SJSA1 (cell line): ENCODE measurements at regions not wholly inside any gene's neighbourhood (a gene's known extent, or its start where the extent isn't known, plus 50 kb on each side); places are given as distances from the start of the nearest gene placed in this dataset.
"Not testable (repeated sequence)": the region's sequence is repeated elsewhere in the genome, so short reads cannot be mapped to it uniquely, and the experiment has no call there.

ENCODE experiments used
- DNase-seq, 2 experiments: peaks; one replicate each; pipeline ENCODE4 v3.0.0-alpha.2; 2015 to 2020; ENCODE audit warnings: low spot score in 2 of 2, low read depth in 1 of 2
- H3K27ac ChIP-seq: fragments of 250-450 bp; sonication (Bioruptor Pico); 2 replicates; pipeline ENCODE4 v1.5.1; 2020; ENCODE audit warnings: mild to moderate bottlenecking, moderate library complexity
- H3K27me3 ChIP-seq: fragments of 250-450 bp; sonication (Bioruptor Pico); replicated peaks from 2 replicates; pipeline ENCODE4 v1.5.1; 2020; ENCODE audit warnings: mild to moderate bottlenecking, moderate library complexity
- H3K36me3 ChIP-seq: fragments of 250-450 bp; sonication (Bioruptor Pico); 2 replicates; pipeline ENCODE4 v1.5.1; 2020; ENCODE audit warnings: mild to moderate bottlenecking
- H3K4me1 ChIP-seq: fragments of 250-450 bp; sonication (Bioruptor Pico); replicated peaks from 2 replicates; pipeline ENCODE4 v1.6.1; 2021; ENCODE audit warnings: mild to moderate bottlenecking
- H3K4me3 ChIP-seq: fragments of 250-450 bp; sonication (Bioruptor Pico); 2 replicates; pipeline ENCODE4 v1.5.1; 2020; ENCODE audit warnings: mild to moderate bottlenecking
- H3K9me3 ChIP-seq: fragments of 250-450 bp; sonication (Bioruptor Pico); replicated peaks from 2 replicates; pipeline ENCODE4 v1.5.1; 2020; ENCODE audit warnings: mild to moderate bottlenecking

DNA sequence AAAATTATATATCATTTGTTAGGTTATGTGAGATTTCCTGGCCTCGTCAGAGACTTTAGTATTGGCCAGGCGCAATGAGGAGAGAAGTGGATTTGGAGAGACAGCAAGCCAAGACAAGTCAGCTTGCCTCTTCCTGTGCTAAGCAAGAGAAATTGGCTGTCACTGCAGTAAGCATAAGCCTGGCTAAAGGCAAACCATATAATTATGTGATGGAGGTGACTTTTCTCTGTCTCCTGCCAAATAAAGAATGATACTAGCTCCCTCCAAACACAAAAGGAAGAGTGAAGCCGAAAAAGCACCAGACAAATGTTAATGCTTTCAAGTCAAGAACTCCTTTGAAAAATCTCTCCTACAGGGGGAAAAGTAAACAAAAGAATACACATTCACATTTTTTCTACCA lies 2246.0 kb downstream of the ARAP2 start:
- no peaks in the 10 kb centered on the region for H3K4me1 ChIP-seq
- no peaks in the 10 kb centered on the region for H3K27me3 ChIP-seq
- H3K4me3 ChIP-seq: no peak overlapping the region
- no peaks in the 10 kb centered on the region for H3K9me3 ChIP-seq
- DNase-seq: no peak
- H3K36me3 ChIP-seq: no peaks in the 10 kb centered on the region
- no peak overlapping the region for H3K27ac ChIP-seq

DNA sequence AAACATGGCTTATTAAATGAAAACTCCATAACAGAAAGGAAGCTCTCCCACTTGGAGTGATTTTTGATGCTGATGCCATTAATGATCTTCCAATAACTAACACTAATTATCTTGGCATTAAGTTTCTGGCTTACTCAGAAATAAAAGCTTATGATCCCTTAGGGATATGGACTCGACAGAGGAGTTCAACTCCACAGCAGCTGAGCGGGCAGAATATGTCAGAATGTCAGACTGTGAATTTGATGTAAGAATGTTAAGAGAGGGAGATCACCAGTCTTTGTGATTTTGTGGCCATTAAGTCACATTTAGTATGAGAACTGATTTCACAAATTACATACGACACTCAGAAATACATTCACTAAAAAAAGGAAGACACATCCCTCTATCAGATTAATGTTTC lies 2244.0 kb downstream of the ARAP2 start:
- no peaks in the 10 kb centered on the region for H3K9me3 ChIP-seq
- no peak overlapping the region for H3K4me3 ChIP-seq
- H3K36me3 ChIP-seq: no peaks in the 10 kb centered on the region
- H3K27me3 ChIP-seq: no peaks in the 10 kb centered on the region
- H3K4me1 ChIP-seq: no peaks in the 10 kb centered on the region
- no peak overlapping the region for H3K27ac ChIP-seq
- DNase-seq: no peak

DNA sequence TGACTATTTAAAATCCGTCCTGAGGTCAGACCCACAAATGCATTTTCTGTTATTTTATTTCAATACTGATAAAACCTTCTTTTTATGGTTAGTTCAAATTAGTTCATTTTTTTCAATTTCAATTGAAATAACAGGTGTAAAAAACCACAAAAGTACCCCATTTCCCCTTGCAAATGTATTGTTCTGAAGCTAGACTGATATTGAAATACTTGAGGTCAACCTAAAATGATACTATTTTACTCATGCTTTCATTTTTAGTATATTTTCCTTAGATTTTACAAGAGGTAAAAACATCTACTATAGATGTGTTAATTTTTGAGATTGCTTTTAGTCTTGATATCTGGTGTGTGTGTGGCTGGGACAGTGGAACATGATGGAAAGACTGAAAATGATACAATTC lies 2237.8 kb downstream of the ARAP2 start:
- H3K36me3 ChIP-seq, DNase-seq, H3K27ac ChIP-seq, H3K9me3 ChIP-seq, H3K27me3 ChIP-seq, H3K4me3 ChIP-seq, H3K4me1 ChIP-seq: not testable (repeated sequence)

DNA sequence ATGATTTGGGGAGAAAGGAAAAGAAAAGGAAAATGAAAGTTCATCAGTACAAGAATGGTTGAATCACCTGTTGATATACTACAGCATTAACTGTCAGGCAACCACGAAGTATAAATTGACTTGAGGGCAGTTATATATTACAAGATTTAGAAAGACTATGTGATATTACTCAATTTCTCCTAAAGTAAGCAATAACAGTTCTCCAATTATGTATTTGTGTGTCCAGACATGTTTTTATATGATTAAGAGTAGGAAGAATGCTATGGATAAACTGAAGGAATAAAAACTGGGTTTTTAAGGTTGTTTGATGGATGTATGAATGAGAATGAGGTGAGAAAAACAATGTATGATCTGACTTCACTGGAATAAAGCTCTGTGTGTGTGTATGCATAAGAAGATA lies 2234.4 kb downstream of the ARAP2 start:
- DNase-seq: no peak
- H3K9me3 ChIP-seq: no peaks in the 10 kb centered on the region
- H3K4me1 ChIP-seq: no peaks in the 10 kb centered on the region
- no peak overlapping the region for H3K27ac ChIP-seq
- no peaks in the 10 kb centered on the region for H3K36me3 ChIP-seq
- no peak overlapping the region for H3K4me3 ChIP-seq
- no peaks in the 10 kb centered on the region for H3K27me3 ChIP-seq

GRCh38 chr4:34010751-34011519 lies 2233.4 kb downstream of the ARAP2 start:
- Histone ChIP-seq H3K4me1 (no peaks in the 10 kb centered on the region), H3K27me3 (no peaks in the 10 kb centered on the region), H3K4me3 (no peak overlapping the region), H3K27ac (no peak overlapping the region), H3K9me3 (no peaks in the 10 kb centered on the region), H3K36me3 (no peaks in the 10 kb centered on the region)
- DNase-seq: no peak

- H3K27ac ChIP-seq: no peak overlapping the region
- H3K27me3 ChIP-seq: no peaks in the 10 kb centered on the region
- no peaks in the 10 kb centered on the region for H3K4me1 ChIP-seq
- H3K4me3 ChIP-seq: no peak overlapping the region
- H3K9me3 ChIP-seq: no peaks in the 10 kb centered on the region
- no peaks in the 10 kb centered on the region for H3K36me3 ChIP-seq
- DNase-seq: no peak
These were observed 2209.1 kb downstream of the ARAP2 start for GRCh38 chr4:34035225-34035624.

- DNase-seq: no peak
- Histone ChIP-seq H3K36me3 (no peaks in the 10 kb centered on the region), H3K9me3 (no peaks in the 10 kb centered on the region), H3K27ac (no peak overlapping the region), H3K4me1 (no peaks in the 10 kb centered on the region), H3K4me3 (no peak overlapping the region), H3K27me3 (no peaks in the 10 kb centered on the region)
These were observed 2207.0 kb downstream of the ARAP2 start for GRCh38 chr4:34037280-34037679.

GRCh38 chr4:34039766-34040165 lies 2204.5 kb downstream of the ARAP2 start:
- Histone ChIP-seq H3K36me3 (no peaks in the 10 kb centered on the region), H3K9me3 (no peaks in the 10 kb centered on the region), H3K27me3 (no peaks in the 10 kb centered on the region), H3K4me1 (no peaks in the 10 kb centered on the region), H3K27ac (no peak overlapping the region), H3K4me3 (no peak overlapping the region)
- no peak for DNase-seq

GRCh38 chr4:34043131-34043530 lies 2201.2 kb downstream of the ARAP2 start:
- no peaks in the 10 kb centered on the region for H3K9me3 ChIP-seq
- no peak for DNase-seq
- H3K4me3 ChIP-seq: no peak overlapping the region
- H3K27ac ChIP-seq: no peak overlapping the region
- H3K4me1 ChIP-seq: no peaks in the 10 kb centered on the region
- H3K36me3 ChIP-seq: no peaks in the 10 kb centered on the region
- no peaks in the 10 kb centered on the region for H3K27me3 ChIP-seq

DNA sequence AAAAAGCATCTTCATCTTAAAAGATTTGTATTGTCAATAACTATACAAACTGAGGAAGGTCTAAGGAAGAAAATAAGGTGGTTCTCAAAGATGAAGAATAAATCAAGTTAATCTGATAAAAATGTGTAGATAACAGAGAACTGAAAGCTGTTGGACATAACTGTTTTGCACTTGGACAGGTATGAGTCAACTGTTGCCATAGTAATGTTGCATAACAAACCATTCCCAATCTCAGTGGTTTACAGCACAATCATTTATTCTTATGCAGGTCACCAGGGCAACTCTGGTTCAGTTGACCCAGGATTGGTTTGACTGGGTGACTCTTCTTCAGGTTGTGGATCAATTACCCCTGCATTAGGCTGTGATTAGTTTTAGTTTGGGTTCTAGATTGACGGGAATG lies 2197.7 kb downstream of the ARAP2 start:
- Histone ChIP-seq H3K4me3 (no peak overlapping the region), H3K36me3 (no peaks in the 10 kb centered on the region), H3K4me1 (no peaks in the 10 kb centered on the region), H3K27ac (no peak overlapping the region), H3K27me3 (no peaks in the 10 kb centered on the region), H3K9me3 (no peaks in the 10 kb centered on the region)
- DNase-seq: no peak

DNA sequence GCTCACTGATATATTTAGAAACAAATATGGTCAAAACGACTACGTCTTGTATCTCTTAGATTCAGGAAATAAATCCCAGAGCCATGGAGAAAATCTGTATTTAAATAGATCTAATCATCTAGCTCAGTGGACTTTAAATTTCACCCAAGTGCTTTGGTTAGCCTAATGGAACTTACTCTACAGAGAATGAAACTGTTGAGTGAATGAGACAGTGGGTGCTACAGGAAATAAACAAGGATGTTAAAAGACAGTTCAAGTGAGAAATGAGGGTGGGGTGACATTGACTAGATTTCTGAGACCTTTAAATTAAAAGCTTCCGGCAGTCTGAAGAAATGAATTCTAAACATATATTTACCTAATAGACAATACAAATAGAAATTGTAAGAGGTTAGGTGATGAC lies 2197.0 kb downstream of the ARAP2 start:
- Histone ChIP-seq H3K4me3 (no peak overlapping the region), H3K36me3 (no peaks in the 10 kb centered on the region), H3K27me3 (no peaks in the 10 kb centered on the region), H3K9me3 (no peaks in the 10 kb centered on the region), H3K4me1 (no peaks in the 10 kb centered on the region), H3K27ac (no peak overlapping the region)
- DNase-seq: no peak

DNA sequence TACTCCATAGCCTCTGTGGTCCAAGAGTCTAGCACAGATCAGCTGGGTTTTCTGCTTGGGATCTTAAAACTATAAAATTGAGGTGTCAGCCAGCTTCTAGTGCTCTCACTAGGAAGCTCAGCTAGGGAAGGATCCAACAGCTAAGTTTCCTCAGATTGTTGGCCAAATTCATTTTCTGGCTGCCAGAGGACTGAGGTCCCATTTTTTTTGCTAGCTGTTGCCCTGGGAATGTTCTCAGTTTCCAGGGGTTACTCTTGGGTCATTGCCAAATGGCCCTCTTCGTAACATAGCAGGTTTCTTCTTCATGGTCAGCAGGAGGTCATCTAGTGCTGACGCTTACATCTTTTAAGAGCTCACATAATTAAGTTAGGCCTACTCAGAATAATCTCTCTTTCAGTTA lies 2178.2 kb downstream of the ARAP2 start:
- Histone ChIP-seq H3K4me3 (no peak overlapping the region), H3K4me1 (no peaks in the 10 kb centered on the region), H3K9me3 (no peaks in the 10 kb centered on the region), H3K36me3 (no peaks in the 10 kb centered on the region), H3K27me3 (no peaks in the 10 kb centered on the region), H3K27ac (no peak overlapping the region)
- no peak for DNase-seq

- H3K4me3 ChIP-seq: no peak overlapping the region
- H3K9me3 ChIP-seq: no peaks in the 10 kb centered on the region
- H3K27ac ChIP-seq: no peak overlapping the region
- H3K36me3 ChIP-seq: no peaks in the 10 kb centered on the region
- H3K4me1 ChIP-seq: no peaks in the 10 kb centered on the region
- no peaks in the 10 kb centered on the region for H3K27me3 ChIP-seq
- DNase-seq: no peak
These were observed 2152.9 kb downstream of the ARAP2 start for GRCh38 chr4:34091451-34091850.

DNA sequence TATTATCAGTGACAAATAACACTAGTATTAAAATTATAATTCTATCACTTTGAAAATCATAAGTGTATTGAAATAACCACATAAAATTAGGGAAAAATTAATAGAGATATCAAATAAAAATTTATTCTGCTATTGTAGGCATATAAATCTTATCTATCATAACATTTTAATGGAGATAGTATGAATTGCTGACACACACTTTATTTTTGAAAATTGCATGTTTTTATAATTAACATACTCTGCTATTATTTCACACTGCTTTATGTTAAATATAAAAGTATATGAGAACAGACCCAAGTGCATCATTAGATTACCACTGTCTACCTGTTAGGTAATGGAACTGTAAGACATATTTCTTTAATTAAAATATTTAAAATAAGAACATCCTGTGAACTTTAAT lies 2150.2 kb downstream of the ARAP2 start:
- no peak for DNase-seq
- Histone ChIP-seq H3K4me1 (no peaks in the 10 kb centered on the region), H3K27me3 (no peaks in the 10 kb centered on the region), H3K4me3 (no peak overlapping the region), H3K36me3 (no peaks in the 10 kb centered on the region), H3K27ac (no peak overlapping the region), H3K9me3 (no peaks in the 10 kb centered on the region)

DNA sequence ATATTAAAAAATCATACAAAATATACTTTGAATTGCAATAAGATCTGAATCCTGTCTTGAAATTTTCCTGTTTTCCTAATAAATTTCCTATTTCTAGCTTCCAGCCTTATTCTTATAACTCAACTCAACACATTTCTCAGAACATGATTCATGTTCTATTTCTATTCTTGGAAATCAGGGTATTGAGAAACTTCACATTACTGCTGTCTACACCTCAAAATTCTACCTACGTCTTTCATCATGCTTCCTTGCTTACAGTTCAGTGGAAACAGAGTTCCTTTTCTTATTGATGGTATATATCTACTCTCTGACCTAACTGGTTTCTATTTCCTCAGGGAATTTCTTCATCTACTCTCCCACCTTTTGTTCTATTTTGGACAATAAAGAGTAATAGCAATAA lies 2139.0 kb downstream of the ARAP2 start:
- H3K4me1 ChIP-seq: no peaks in the 10 kb centered on the region
- no peaks in the 10 kb centered on the region for H3K9me3 ChIP-seq
- DNase-seq: no peak
- H3K27ac ChIP-seq: no peak overlapping the region
- no peaks in the 10 kb centered on the region for H3K27me3 ChIP-seq
- no peak overlapping the region for H3K4me3 ChIP-seq
- no peaks in the 10 kb centered on the region for H3K36me3 ChIP-seq
